HG03159 (cell line): ENCODE measurements at regions not wholly inside any gene's neighbourhood (a gene's known extent, or its start where the extent isn't known, plus 50 kb on each side); places are given as distances from the start of the nearest gene placed in this dataset.

Experiments used
- ATAC-seq: cut with Tn5 transposase; IDR thresholded peaks from one replicate; pipeline ENCODE4 v1.9.1; 2021; ENCODE audit warnings: mild to moderate bottlenecking, moderate library complexity; ENCODE audit not compliant: unreplicated experiment

DNA sequence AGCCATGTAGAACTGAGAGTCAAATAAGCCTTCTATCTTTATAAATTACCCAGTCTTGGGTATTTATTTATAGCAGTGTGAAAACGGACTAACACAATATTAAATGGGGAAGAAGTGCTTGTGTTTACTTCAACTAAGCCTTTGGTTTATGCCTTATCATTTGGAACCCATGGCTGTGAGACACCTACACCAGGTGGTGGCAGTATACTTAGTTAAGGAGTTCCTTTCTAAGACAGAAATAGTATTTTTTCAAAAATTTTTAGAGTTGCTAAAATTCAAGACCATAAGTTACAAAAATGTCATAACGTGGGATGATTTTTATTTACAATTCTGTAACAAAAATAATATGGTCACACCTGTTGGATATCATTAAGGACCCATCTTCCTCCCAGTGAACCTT is 354.5 kb upstream of the SOX14 start:
- no peak for ATAC-seq

DNA sequence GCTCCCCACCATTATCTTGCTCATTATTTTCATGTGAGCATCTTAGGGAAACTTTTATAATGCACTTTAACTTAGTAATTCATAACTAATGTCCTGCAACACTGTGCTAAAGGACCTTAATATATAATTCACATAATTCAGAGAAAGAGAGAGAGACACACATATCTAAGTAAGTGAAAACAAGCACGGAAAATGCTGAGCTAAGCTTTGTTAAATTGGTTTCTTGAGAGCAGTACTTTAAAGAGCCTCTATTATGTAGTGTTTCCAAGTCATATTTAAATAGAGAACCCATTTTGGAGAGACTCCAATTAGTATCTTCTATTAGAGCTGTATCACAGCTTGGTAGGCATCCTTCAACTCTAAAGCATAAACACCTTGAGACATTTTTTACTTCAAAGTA is 354.1 kb upstream of the SOX14 start:
- ATAC-seq = no peak

DNA sequence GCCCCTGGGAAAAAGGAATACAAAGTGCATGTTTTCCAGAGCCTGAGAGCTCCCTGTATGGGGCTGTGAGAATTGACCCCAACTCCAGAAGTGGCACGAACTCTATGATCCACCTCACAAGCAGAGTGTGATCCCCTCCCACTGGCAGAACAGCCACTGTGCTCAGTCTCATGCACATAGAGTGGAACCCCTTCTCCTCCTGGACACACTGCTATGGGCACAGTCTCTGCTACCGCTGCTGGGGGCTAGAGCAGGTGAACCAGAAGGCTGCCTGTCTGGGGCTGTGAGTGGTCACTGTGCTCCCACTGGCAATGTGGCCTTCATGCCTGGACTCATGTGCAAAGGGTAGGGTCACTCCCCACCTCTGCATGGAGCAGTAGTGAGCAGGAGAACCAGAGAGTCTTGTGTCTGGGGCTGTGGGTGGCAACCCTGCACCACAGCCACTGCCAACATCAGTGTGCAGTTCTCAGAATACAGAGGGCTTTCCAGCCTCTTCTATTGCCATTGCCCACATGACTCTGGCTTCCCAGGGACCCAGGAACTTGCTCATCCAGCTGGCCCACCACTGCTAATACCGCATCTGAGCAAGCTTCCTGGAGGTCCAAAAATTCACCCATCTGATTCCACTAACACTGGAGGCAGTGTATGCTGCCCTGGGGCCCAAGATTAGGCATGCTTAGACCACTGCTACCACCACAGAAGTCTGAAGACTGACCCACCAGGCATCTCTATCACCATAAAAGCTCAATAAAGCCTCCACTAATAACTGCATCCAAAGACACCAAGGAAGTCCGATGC is 343.7 kb upstream of the SOX14 start:
- no peak for ATAC-seq

DNA sequence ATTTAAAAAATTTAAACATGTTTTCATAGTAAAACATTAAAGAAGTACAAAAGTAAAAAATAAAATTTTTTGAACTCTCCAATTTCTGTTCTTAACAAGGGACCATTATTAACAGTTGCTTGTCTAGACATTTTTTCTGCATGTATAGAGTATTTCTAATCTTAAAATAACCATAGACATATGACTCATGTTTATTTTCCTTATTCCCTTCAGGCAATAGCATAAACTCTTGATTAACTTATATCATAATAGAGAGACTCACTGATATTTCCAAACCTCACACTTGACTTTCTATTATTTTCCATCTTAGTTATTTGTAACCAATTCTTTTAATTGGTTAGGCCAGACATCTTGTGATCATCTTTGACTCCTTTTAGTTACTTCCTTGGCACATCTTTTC is 325.6 kb upstream of the SOX14 start:
- ATAC-seq = no peak

DNA sequence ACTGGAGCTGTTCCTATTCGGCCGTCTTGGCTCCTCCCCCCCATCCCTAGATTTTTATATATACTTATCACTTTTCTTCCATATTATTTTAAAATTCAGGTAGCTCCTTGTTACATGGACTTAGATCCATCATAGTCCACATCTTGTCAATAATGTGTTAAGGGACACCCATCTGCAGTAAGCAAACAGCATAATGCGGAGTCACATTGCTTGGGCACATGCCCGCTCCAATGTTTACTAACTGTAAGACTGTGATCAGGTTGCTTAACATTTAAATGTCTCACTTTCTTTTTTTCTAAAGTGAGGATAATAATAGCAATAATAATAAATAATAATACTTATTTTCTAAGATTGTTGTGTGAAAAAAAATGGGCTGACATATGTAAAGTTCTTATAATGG is 303.2 kb upstream of the SOX14 start:
- no peak for ATAC-seq

DNA sequence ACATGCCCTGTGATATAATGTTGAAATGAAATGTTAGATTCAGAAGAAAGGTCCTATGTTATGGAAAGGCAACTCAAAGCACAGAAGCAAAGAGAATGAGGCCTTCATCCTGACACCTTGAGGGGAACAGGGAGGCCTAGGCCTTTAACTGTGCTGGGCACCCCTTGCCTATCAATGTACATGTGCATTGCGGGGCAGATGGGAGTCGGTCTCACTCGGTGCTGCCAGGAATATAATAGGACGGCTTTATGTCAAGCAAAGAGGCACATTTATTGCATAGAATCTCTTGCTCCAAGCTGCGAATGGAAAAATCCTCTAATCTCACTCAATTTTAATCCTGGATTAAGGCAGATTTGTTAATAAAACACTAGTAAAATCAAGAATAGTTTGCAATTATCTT is 301.0 kb upstream of the SOX14 start:
- no peak for ATAC-seq

DNA sequence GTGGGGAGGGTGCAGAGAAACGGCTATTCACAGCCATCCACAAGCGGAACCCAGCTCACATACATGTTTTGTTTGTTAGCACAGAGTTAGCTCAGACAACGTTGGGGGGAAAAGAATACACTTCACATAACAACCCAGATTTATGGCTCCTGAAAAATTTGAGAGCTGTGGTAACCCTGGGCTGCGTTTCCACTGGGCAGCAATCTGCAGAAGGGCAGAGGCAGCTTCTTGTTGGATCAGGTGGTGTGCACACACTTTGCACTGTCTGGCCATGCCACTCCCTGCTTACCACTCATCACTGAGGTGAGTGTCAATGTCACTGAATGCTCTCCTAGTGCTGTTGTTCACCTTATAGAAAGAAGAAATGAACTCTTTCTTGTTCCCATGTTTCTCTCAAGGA is 299.8 kb upstream of the SOX14 start:
- no peak for ATAC-seq

DNA sequence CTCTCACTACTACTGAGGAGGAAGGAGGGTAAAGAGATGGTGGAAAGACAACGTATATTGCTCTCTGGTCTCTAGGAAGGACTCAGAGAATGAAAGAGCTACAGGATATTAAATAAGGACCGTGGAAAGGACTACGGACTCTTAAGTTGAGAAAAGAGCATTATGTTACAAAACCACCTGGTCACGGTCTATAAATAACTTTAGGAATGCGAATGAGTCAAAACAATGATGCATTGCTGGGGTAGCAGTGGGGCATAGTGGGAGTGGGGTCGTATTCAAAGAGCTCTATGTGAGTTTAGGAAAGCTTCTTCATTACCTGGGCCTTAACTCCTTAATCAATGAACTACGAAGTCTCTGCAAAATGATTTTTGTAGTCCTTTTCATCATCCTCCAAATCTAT is 295.7 kb upstream of the SOX14 start:
- no peak for ATAC-seq

DNA sequence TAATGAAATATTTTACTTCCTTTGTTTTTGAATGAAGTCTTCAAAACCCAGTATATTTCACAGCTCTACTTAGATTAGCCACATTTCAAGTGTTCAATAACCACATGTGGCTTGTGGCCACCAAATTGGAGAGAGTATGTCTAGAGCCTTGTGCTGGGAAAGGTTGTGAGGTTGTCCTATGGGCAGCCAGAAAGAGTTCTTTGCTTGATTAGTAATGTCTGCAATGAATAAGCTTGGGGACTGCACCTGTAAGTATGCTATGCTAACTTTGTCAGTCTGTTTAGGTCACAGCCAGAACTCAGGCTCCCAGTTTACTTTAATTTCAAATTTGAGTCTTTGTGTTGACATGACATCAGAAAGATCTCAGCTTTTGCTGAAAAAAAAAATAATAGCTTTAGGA is 294.9 kb upstream of the SOX14 start:
- no peak for ATAC-seq

DNA sequence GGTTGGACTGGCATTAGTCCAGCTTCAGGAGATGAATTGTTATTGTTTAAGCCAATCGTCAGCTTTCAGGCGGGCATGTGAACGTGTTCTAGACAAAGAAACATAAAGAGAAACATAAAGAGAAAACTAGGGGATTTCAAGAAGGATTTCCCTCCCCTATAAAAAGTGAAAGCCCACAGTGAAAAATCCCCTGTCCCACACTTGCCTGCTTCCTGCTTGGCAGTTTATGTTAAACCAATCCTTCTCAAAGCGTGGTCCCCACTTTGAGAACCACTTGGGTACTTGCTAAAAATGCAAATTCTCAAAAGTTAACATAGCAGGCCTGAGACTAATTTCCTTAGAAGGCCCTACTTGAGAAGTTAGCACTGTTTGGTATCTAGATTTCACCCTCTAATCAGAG is 293.0 kb upstream of the SOX14 start:
- ATAC-seq = no peak

DNA sequence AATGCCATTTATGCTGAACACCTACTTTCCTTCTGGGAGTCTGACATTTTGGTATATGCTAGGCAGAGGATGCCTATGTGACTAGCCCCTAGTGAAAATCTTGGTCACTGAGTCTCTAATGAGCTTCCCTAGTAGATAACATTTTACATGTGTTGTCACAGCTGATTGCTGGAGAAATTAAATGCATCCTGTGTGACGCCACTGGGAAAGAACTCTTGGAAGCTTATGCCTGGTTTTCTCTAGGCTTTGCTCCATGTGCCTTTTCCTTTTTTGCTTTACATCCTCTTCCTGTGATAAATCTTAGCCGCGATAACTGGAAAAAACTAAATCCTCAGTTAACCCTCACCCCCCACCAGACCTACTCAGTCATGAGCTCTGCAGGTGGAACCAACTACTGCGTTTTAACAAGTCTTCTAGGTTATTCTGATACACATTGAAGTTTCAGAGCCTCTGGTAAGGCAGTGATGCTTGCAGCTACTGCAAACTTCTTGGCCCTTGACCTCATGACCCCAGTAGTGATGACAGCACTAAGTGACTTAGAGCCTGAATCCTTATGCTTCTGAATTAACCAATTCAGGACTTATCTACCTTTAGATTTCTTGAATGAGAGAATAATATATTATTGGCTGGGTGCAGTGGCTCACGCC is 292.4 kb upstream of the SOX14 start:
- ATAC-seq = no peak

DNA sequence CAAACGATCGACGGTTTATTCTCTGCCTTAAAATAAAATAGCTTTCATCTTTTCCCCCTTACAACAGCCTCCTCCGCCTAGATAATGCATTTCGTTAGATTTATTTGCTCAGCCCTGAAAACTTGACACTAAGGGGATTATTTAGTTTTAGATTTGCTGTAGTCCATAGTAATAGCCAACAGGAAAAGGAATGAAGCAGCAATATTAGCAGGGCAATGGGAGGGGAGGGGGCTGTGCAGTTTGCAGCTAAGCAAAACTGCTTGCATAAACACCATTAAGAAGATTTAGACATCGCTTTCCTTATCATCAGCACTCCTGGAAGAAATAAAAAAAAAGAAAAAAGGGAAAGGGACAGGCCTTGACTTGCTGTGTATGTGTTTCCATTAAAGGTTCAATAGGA is 286.5 kb upstream of the SOX14 start:
- ATAC-seq = no peak

DNA sequence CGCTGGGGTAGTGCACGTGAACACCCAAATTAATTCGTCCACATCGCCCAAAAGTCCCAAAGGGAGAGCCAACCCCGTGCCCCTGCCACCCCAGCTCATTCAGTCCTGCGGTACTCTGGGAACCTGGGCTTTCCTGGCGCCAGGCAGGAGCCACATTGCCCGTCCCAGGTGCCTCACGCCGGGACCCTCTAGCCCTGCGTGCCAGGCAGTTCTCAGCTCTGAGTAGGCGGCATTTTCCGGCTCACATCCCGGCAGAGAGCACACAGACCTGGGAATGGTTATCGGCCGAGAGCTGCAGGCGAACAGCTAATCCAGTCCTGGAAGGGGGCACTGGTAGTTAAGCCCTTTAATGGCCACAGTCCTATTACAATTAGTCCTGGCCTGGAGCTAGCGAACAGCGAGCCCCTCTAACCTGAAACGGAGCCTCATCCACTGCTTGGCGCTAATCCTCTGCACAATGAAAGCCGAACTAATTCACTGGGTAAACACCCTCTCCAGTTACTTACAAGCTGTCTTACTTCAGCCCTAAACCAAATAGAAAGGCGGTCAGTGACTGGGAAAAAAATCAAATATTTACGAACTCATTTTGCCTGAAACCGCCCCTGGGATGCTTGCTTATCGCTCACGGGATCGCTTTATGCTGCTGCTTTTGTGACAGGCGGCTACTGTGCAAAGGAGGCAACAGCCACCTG is 254.6 kb upstream of the SOX14 start:
- no peak for ATAC-seq

DNA sequence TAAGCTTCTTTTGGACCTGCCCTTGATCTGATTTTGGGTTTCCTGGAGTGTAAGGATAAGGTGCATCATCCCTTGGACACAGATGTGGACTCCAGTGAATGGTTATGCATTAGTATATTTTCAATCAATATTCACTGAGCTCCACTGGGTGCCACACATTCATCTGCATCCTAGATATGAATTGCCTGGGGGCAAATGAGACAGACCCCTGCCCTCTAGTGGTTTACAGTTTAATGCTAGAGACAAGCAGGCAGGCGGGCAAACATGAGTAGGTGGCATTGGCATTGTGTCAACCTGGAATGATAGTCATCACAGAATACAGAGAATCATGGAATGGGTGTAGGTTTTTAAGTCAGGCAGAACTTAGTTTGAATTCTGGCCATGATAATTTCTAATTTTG is 252.5 kb upstream of the SOX14 start:
- ATAC-seq = no peak

DNA sequence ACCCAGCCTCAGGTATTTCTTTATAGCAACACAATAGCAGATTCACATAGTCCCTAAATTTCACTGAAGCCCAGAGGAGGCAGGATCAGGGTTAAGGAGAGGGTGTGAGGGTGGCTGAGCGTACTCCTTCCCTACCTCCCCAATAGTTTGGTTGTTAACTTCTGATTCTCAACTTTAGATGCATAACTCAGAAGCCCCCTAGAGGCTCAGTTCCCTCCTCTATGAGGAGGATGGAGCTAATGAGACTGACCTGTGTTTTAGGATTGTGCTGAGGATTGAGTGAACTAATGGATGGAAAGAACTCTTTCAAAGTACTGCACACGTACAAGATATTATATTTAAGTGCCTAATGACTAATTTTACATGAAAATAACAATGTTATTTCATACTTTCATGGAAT is 249.3 kb upstream of the SOX14 start:
- no peak for ATAC-seq

DNA sequence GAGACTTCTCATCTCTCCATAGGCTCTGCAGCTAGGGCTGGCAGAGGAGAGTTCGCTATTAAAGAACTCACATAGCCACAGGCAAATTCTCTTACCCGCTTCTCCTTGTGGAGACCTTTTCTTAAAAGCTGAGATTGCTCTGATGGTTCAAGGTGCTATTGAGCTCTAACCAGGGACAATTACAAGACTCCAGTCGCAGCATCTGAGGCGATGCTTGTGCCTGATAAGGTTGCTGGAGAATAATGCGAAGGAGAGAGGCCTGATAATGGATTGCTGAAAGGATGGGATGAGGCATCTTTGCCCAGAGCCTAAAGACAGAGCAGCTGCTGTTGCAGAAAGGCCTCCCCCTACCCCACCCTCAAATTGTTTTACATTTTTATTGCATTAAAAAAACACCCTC is 244.5 kb upstream of the SOX14 start:
- no peak for ATAC-seq

DNA sequence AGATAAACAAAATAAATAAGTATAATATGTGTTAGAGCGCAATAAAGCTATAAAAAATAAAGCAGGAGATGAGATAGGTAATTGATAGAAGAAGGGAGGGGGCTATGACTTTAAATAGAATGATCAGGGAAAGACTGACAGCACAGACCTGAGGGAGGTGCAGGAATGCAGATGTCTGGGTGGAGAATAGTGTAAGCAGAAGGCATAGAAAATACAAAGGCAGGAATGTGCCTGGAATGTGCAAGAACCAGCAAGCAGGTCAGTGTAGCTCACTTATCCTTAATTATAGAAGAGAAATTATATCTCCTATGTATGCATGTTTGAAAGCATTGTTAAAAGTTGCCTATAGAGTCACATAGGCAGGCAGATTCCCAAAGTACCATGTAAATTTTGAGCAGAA is 239.4 kb upstream of the SOX14 start:
- no peak for ATAC-seq

DNA sequence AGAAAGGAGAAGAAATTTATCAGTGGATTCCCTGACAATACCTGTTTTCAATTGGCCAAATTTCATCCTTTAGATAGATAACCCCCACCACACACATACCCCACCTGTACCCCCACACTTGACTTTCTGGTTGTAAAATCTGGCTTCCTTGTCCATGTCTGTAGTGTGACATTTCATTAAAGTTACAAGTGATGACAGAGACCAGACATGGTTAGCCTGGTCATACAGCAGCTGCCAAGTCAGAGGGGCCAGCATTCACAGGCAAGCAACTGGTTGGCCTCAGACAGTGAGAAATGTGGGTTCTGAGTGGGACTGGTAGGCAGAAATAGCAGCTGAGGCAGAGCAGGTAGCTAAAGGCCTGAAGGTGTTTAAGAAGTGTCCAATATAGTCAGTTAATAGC is 238.6 kb upstream of the SOX14 start:
- no peak for ATAC-seq

DNA sequence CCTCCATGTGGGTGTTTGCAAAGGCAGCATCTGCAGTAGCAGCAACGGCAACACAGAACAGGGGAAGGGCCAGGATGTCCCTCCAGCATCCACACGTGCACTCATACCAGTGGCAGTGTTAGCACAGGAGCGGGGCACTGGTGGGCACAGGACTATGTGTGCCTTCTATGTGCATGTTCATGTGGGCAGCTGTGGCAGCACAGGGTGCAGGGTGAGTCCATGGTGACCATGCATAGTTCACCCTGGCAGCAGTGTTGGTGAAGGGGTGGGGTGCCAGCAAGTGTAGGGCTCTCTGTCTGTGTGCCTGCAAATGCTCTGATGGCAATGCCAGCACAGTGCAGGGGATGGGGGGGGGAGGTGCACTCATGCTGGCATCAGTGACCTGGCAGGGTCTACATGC is 222.1 kb upstream of the SOX14 start:
- no peak for ATAC-seq

DNA sequence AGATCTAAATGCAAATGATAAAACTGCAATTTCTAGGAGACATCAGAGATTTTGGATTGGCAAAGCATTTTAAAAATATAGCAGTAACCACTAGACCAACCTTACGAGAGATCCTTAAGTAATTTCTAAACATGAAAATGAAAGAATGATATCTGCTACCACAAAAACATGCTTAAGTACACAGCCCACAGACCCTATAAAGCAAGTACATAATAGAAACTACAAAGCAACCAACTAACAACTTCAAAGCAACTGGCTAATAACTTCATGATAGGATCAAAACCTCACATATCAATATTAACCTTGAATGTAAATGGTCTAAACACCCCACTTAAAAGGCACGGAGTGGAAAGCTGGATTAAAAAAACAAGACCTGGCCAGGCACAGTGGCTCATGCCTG is 209.9 kb upstream of the SOX14 start:
- no peak for ATAC-seq

DNA sequence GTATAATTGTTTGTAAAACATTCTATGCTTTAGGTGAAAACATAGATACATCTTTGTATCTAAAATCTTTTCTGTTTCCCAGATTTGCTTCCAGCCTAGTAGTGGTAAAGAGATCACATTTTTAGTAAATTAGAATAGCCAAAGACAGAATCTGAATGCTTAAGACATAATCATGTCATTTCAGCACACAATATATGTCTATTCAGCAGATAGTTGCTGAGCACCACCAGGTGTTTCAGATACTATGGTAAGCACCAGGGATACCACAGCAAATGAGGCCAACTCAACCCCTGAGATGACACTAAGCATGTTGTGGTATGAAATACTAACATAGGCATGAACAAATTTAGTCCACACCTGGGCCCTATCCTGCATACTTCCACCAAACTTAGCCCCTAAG is 195.2 kb upstream of the SOX14 start:
- ATAC-seq = no peak

DNA sequence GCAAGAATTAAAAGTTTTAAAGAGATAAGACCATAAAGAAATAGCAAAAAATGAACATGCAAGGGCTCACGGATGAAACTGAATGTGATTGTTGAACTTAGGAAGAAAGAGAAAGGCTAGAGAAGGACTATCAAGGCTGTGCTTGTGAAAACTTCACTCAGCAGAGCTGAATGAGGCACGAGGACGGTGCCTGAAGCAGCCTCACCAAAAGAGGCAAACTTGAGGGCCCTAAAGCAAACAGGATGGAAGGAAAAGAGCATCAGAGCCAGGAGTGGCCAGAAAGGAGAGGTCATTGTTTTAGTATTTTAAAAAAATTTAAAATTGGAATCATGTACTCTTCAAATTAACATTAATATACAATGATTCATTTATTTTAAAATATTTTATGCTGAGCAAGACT is 191.2 kb upstream of the SOX14 start:
- no peak for ATAC-seq
